Fibroblast of mammary gland (primary cell): ENCODE measurements at regions not wholly inside any gene's neighbourhood (a gene's known extent, or its start where the extent isn't known, plus 50 kb on each side); places are given as distances from the start of the nearest gene placed in this dataset.

Experiments used
- DNase-seq: peaks from one replicate; pipeline ENCODE4 v3.0.0-alpha.2; 2010; ENCODE audit warnings: low read depth
- H3K4me3 ChIP-seq: 2 replicates; pipeline ENCODE4 v1.5.1; 2011; ENCODE audit warnings: low read depth, mild to moderate bottlenecking, low read length, moderate library complexity; ENCODE audit not compliant: control insufficient read depth
- CTCF ChIP-seq: conservative IDR thresholded peaks from 2 replicates; pipeline ENCODE4 v1.5.1; 2011; ENCODE audit warnings: low read depth, low read length, inconsistent platforms; ENCODE audit not compliant: control insufficient read depth, insufficient read depth

DNA sequence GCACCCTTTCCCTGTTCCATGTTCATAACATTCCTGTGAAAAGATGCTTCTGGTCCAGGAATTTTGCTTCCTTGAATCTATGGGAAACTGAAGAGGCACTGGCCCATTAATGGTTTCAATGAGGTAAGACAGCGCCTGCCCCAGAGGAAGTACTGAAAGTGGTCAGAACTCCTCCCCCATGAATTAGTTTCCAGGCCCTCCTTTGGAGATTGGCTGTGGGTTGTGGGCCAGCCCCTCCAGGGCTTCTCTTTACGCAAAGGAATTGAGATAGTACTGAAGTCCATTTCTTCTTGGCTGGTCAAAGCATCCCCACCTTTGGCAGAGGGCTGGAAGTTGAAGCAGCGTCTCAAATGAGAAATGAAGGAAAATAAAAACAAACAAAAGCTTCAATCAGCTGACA is 175.5 kb downstream of the POLR2M start:
- no peak for DNase-seq
- no peak for TF ChIP-seq CTCF

GRCh38 chr15:57883701-57884100 is 177.2 kb downstream of the POLR2M start:
- no peak for TF ChIP-seq CTCF
- H3K4me3 ChIP-seq: no peak overlapping the region
- DNase-seq: no peak

More for the DNA sequence above, 175.5 kb downstream of the POLR2M start:
- no peak overlapping the region for H3K4me3 ChIP-seq

DNA sequence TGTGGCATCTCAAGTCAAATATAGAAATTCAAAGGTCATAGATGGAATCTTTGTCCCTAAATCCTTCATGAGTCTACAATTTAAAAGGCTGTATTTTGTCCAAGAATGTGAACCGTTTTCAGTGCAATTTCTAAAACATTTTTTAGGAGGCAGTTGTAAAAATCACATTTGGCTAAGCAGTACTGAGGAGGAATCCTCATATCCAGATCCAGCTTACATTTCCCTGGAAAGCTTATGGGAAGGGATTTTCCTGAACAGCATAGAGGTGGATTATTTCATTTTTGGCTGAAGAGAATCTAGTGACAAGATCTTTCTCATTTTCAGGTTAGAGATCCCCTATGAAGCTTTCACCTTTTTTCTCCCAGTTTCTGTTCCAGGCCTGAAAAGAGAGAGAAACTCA is 178.4 kb downstream of the POLR2M start:
- DNase-seq: no peak
- TF ChIP-seq CTCF: no peak
- no peak overlapping the region for H3K4me3 ChIP-seq

DNA sequence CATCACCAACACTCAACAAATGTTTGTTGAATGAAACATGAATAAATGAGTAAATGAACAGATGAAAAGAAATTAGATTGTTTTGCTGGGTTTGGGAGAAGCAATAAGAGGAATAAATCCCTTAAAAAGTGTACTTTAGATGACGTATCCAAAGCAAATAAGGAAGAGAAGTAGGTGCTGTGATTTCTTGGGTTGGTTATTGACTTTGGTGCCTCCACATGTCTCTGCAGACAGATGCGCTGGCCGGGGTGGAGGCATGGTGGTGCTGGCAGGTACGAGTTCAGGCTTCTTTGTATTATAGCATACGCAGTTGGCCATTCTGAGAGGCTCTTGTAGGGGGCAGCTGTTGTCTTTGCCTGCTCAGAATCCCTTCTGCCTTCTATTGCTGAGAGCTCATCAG is 178.9 kb downstream of the POLR2M start:
- no peak for TF ChIP-seq CTCF
- DNase-seq: no peak

GRCh38 chr15:57887825-57888224 is 177.7 kb downstream of the ALDH1A2 start:
- TF ChIP-seq CTCF: no peak
- no peak for DNase-seq

More for the DNA sequence above, 178.9 kb downstream of the POLR2M start:
- H3K4me3 ChIP-seq: no peak overlapping the region

GRCh38 chr15:57890351-57890750 is 175.2 kb downstream of the ALDH1A2 start:
- no peak for DNase-seq
- no peak for TF ChIP-seq CTCF
- H3K4me3 ChIP-seq: no peak overlapping the region

More at GRCh38 chr15:57887825-57888224, 177.7 kb downstream of the ALDH1A2 start:
- H3K4me3 ChIP-seq: no peak overlapping the region

GRCh38 chr15:57890878-57891277 is 174.6 kb downstream of the ALDH1A2 start:
- TF ChIP-seq CTCF: no peak
- DNase-seq: no peak
- H3K4me3 ChIP-seq: no peak overlapping the region
